22Rv1 (cell line): ENCODE measurements at regions not wholly inside any gene's neighbourhood (a gene's known extent, or its start where the extent isn't known, plus 50 kb on each side); places are given as distances from the start of the nearest gene placed in this dataset.

Source experiments
- H3K27ac ChIP-seq: fragments of 450-650 bp; 2 replicates; pipeline ENCODE4 v1.5.1; 2017
- CTCF ChIP-seq: fragments of 450-650 bp; IDR thresholded peaks from 2 replicates; pipeline ENCODE4 v1.5.1; 2017; ENCODE audit warnings: mild to moderate bottlenecking
- ZFX ChIP-seq: fragments of 450-650 bp; IDR thresholded peaks from 2 replicates; pipeline ENCODE4 v1.6.1; 2017; ENCODE audit warnings: antibody characterized with exemption, borderline replicate concordance

GRCh38 chr4:53682196-53682595 is 90.9 kb upstream of the LNX1 start:
- H3K27ac ChIP-seq = no peak overlapping the region
- TF ChIP-seq CTCF = no peak
- no peak for TF ChIP-seq ZFX

GRCh38 chr4:53680598-53680997 is 89.3 kb upstream of the LNX1 start:
- TF ChIP-seq ZFX (no peak), CTCF (no peak)

GRCh38 chr4:53680168-53680567 is 88.9 kb upstream of the LNX1 start:
- no peak for TF ChIP-seq ZFX
- no peak for TF ChIP-seq CTCF
- H3K27ac ChIP-seq = no peak overlapping the region

More at GRCh38 chr4:53680598-53680997, 89.3 kb upstream of the LNX1 start:
- H3K27ac ChIP-seq = no peak overlapping the region

GRCh38 chr4:53676402-53676871 is 85.2 kb upstream of the LNX1 start:
- TF ChIP-seq ZFX (no peak), CTCF (no peak)
- no peak overlapping the region for H3K27ac ChIP-seq

- no peak overlapping the region for H3K27ac ChIP-seq
- no peak for TF ChIP-seq CTCF
These were observed 83.6 kb upstream of the LNX1 start for GRCh38 chr4:53674903-53675302.

- no peak overlapping the region for H3K27ac ChIP-seq
- TF ChIP-seq ZFX (no peak), CTCF (no peak)
These were observed 81.6 kb upstream of the LNX1 start for GRCh38 chr4:53672873-53673272.

- no peak overlapping the region for H3K27ac ChIP-seq
- TF ChIP-seq ZFX = no peak
- TF ChIP-seq CTCF = no peak
These were observed 80.5 kb upstream of the LNX1 start for GRCh38 chr4:53671757-53672156.
